Fibroblast of the conjunctiva (primary cell): ENCODE measurements at regions not wholly inside any gene's neighbourhood (a gene's known extent, or its start where the extent isn't known, plus 50 kb on each side); places are given as distances from the start of the nearest gene placed in this dataset.

Experiments used
- DNase-seq: peaks from one replicate; pipeline ENCODE4 v3.0.0-alpha.2; 2010; ENCODE audit warnings: low read depth

DNA sequence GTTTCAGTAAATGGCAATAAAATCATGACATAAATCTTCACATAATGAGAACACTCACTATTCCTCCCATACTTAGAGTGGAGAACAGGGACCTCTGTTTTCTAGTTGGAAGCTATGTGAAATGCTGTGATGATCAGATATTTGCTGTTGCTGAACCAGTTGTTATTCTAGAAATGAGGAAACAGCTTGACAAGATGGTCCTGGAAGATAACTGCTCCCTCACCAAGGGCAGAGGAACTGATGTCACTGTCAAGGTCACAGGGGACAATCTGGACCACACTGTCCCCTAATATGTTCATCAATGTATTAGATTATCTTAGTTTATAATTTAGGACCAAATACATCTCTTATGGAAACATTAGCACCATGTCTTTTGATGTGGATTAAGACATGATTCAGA, 1173.3 kb downstream of the PCDH17 start:
- no peak for DNase-seq

GRCh38 chr13:58806401-58806800, 1174.9 kb downstream of the PCDH17 start:
- no peak for DNase-seq

GRCh38 chr13:58823701-58824100, 1192.2 kb downstream of the PCDH17 start:
- DNase-seq, result no peak

DNA sequence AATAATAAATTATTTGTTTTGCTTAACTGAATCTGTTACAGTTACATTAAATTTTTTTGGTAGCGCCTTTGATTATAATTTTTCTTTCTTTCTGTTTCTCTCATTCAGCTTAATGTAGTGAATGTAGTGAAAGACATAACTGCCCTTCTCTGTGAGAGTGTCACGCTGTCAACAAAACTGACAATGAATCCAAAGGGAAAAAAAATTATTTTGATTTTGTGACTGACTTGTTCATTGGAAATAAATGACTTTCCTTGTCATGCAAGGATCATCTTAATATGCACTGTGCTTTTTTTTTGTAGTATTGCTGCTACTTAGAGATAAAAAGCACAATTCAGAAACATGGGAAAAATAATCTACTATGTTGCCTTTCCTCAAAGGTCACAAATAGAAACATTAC, 1196.4 kb downstream of the PCDH17 start:
- DNase-seq, result no peak

- DNase-seq, result no peak
Measured at GRCh38 chr13:58830841-58831240, 1199.3 kb downstream of the PCDH17 start.

- DNase-seq, result no peak
Measured at GRCh38 chr13:58838615-58839014, 1207.1 kb downstream of the PCDH17 start.

DNA sequence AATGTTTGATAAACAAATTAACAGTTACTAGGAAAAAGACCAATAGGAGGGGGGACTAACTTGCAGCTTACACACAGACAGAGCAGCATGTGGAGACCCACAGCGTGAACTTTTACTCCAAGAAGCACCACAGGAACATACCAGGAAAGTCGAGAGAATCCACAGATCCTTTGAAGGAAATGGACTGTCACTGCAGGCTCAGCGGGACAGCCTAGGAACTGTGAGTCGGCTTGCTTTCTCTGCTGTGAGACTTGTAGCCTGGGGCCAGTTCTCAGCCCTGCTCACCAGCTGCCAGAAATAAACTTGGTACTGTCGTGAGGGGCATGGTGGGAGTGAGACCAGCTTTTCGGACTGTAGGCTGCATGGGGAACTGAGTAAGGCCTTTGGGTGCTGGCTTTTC, 1211.5 kb downstream of the PCDH17 start:
- no peak for DNase-seq

DNA sequence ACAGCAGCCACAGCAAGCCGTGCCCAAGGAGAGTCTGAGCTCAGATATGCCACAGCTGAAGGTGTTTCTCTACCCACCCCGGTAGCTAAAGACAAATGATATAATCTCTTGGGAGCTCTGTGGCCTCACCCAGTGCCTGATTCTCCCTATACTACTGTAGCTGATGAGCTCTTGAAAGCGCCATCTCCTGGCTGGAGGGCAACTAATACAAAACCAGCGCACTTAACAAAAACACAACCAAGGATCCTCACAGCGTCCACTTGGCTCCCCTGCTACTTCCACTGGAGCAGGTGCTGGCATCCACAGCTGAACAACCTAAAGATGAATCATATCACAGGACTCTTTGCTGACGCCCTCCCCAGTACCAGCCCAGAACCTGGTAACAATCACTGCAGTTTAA, 1212.0 kb downstream of the PCDH17 start:
- no peak for DNase-seq

DNA sequence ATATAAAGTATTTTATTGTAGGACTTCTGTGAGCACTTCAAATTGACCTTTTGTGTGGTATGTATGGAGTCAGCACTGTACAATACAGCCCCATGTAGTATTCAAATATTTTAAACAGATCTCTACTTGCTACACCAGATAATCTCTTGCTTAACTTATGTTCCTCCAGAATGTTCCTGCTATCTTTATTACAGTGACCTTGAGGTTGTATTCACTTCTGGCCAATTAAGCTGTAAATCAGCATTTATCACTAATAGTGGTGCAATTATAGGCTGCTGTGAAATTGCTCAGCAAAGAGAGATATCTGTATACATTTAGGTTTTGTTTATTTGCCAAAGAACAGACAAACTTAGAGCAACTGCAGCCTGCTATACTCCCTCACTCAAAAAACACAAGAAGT, 1218.6 kb downstream of the PCDH17 start:
- DNase-seq, result no peak

DNA sequence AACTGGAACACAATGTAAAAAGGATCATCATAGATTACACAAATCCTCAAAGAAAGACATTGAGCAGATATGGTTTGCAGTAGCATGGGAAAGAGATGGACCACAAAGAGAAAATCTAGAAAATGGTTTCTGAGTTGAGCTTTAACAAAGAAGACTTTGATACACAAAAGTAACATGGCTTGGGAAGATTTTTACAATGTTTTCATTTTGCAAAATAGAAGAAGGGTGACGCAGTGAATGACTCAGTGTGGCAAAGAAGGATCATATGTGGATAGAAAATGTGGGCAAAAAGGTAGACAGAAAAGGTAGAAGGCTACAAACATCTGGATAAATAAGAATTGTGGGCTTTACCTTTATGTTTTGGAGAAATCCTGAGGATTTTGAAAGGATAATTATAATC, 1220.5 kb downstream of the PCDH17 start:
- no peak for DNase-seq

- DNase-seq, result no peak
Measured at GRCh38 chr13:58855283-58855682, 1223.7 kb downstream of the PCDH17 start.

GRCh38 chr13:58858870-58859371, 1227.4 kb downstream of the PCDH17 start:
- no peak for DNase-seq

GRCh38 chr13:58865286-58865685, 1233.7 kb downstream of the PCDH17 start:
- no peak for DNase-seq

- no peak for DNase-seq
Measured at GRCh38 chr13:58869566-58869965, 1238.0 kb downstream of the PCDH17 start.

- no peak for DNase-seq
Measured at GRCh38 chr13:58876473-58876872, 1244.9 kb downstream of the PCDH17 start.

- DNase-seq, result no peak
Measured at GRCh38 chr13:58879114-58879513, 1247.6 kb downstream of the PCDH17 start.

DNA sequence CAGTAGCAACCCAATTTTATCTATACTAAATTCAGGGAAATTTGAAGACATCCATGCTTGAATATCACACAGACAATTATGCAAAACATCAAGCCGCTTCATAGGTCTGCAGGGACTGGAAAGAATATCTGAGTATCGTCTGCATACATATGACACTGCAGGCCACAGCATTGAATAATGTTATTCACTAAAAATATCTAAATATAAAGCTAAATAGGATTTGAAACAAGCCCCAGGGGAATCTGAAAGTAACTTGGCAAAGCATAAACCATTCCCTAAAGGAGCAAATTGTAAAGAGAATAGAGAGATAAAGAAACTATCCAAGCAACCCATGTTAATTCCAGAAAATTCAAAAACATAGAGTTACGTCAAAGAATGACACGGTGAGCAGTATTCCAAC, 1251.0 kb downstream of the PCDH17 start:
- DNase-seq, result no peak

DNA sequence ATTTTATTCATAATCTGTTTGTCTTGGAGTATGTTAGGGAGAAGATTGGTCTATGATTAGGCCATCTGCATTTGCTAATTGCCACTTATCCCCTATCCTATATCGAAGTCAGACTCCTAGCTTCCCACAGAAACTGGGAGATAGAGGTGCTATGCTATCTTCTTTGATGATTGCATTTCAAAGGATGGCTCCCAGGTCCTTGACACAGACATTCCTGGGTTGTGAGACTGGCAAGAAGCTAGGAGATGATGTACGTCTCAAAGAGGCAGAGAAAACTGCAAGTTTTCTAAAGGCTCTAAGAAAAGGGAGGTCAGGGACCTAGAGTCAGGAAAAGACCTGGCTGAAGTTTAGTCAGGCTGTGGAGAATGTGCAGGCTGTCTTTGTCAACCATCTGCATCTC, 1251.9 kb downstream of the PCDH17 start:
- no peak for DNase-seq

GRCh38 chr13:58884353-58885209, 1253.0 kb downstream of the PCDH17 start:
- DNase-seq, result no peak

DNA sequence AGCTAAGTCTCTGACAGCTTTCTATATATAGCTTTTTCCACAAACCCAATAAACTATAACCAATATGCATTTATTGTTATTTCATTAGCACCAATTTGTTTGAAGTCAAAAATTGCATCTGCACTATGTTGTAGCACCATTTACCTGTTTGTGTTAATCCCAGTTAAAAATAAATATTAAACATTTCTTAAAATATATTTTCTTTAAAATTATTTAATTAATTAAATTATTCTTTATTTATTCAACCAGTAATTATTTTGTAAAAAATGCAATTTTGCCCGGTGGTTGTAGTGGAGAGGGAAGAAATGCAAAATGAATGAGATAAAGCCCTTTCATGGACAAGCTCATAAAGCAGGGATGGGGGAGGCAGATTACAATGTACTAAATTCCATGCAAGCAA, 1257.9 kb downstream of the PCDH17 start:
- DNase-seq, result no peak

DNA sequence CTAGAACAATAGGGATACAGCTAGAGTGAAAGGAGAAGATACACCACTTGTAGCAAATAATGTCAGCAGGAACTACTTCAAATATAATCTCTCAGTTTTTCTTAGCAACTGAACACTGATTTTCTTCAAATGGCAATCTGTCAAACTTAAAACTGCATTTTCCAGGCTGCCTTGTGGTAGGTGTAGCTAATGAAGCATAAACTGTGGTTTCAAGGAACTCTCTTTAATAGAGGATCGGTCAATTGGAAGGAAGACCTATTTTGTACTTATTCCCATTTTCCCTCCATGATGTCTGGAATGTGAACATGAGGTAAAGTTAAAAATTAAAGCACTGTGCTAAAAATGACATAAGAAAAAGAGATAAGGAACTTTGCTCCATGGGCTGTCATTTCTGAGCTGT, 1261.9 kb downstream of the PCDH17 start:
- DNase-seq, result no peak

- DNase-seq, result no peak
Measured at GRCh38 chr13:58906329-58907007, 1257.3 kb downstream of the DIAPH3 start.

DNA sequence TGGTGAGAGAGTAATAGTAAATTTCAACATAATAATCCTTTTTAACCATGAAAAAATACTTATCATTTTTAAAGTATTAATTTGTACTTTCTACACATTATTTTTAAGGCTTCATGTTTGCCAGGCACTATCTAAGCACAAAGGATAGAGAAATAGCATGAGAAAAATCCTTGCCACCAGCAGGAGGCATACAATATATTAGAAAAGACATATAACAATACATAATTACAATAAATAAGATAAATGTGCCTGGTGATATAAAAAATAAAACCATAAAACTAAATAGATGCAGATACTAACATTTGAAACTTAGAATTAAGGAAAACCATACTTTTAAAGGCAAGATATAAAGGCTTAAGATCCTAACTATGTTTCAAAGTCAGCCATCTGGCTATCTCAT, 1256.4 kb downstream of the DIAPH3 start:
- DNase-seq, result no peak
